K562 (cell line): ENCODE measurements at regions not wholly inside any gene's neighbourhood (a gene's known extent, or its start where the extent isn't known, plus 50 kb on each side); places are given as distances from the start of the nearest gene placed in this dataset.

Source experiments
- HDAC6 ChIP-seq: IDR thresholded peaks from 2 replicates; pipeline ENCODE4 v1.6.1; 2012; ENCODE audit warnings: low read depth, mild to moderate bottlenecking, control low read depth, inconsistent platforms, low read length, moderate library complexity
- MEIS2 ChIP-seq: fragments of 450-650 bp; IDR thresholded peaks from 2 replicates; pipeline ENCODE4 v1.6.1; 2014; ENCODE audit warnings: mild to moderate bottlenecking; ENCODE audit not compliant: partially characterized antibody

DNA sequence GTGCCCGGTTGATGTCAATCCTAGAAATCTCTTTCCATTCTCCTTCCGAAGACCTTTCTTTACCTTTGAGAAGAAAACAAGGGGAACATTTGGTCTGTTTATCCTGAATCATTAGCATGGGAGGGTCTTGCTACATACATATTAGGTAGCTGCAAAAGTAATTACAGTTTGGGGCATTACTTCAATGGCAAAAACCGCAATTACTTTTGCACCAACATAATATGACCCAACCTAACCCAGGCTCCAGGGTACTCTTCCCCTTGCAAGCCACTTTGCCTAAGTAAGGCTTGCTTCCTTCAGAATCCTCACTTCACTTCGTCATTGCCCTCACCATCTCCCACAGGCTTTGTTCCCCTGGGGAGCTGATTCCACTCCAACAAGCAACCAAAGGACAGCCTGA is 662.7 kb downstream of the DIAPH3 start:
- TF ChIP-seq HDAC6 (no peak), MEIS2 (no peak)
